ENCODE measurements at regions not wholly inside any gene's neighbourhood (a gene's known extent, or its start where the extent isn't known, plus 50 kb on each side); places are given as distances from the start of the nearest gene placed in this dataset.

GRCh38 chr18:45253973-45254708, 361.1 kb upstream of the SLC14A2 start:
- H3K4me3 ChIP-seq: no peak overlapping the region
- no peaks in the 10 kb centered on the region for H3K9me3 ChIP-seq
- intact Hi-C loops (cut with DNase I): no loop called here
- no peak for DNase-seq
- H3K27me3 ChIP-seq: no peaks in the 10 kb centered on the region
- WGBS, 2 donors: 87 to 90% methylated on average over 6 of the region's 6 CpGs
- H3K36me3 ChIP-seq: no peaks in the 10 kb centered on the region
- TF ChIP-seq POLR2A (IDR thresholded peaks at IDR 0.05): no peak
- TF ChIP-seq EP300 (IDR thresholded peaks at IDR 0.05): no peak
- TF ChIP-seq CTCF (IDR thresholded peaks at IDR 0.05): no peak
- no peak for TF ChIP-seq POLR2AphosphoS5 (IDR thresholded peaks at IDR 0.05)
- H3K4me1 ChIP-seq: peaks cover 0 to 58% (median 22%) of the 10 kb centered on the region in 4 donors
- H3K27ac ChIP-seq: peak overlapping the region; percentile 19 to 69 (median 54)

- Histone ChIP-seq H3K4me1 (peaks cover 0 to 52% (median 19%) of the 10 kb centered on the region in 4 donors), H3K4me3 (no peak overlapping the region), H3K27me3 (no peaks in the 10 kb centered on the region), H3K27ac (peak overlapping the region; percentile 19 to 69 (median 54)), H3K36me3 (no peaks in the 10 kb centered on the region), H3K9me3 (no peaks in the 10 kb centered on the region)
- 82 to 83% methylated on average over 6 of the region's 6 CpGs for WGBS, 2 donors
- intact Hi-C loops (cut with DNase I): no loop called here
- TF ChIP-seq EP300 (IDR thresholded peaks at IDR 0.05) (no peak), POLR2AphosphoS5 (IDR thresholded peaks at IDR 0.05) (no peak), POLR2A (IDR thresholded peaks at IDR 0.05) (no peak), CTCF (IDR thresholded peaks at IDR 0.05) (no peak)
- no peak for DNase-seq
Measured at GRCh38 chr18:45254709-45255082, 360.6 kb upstream of the SLC14A2 start.

GRCh38 chr18:45255197-45255890, 359.9 kb upstream of the SLC14A2 start:
- H3K4me3 ChIP-seq: no peak overlapping the region
- peak; percentile 78 for DNase-seq
- WGBS, 2 donors: 79 to 84% methylated on average over 6 of the region's 6 CpGs
- H3K27ac ChIP-seq: peak overlapping the region; percentile 19 to 69 (median 54)
- intact Hi-C loops (cut with DNase I): no loop called here
- no peaks in the 10 kb centered on the region for H3K27me3 ChIP-seq
- TF ChIP-seq POLR2A (IDR thresholded peaks at IDR 0.05) (no peak), POLR2AphosphoS5 (IDR thresholded peaks at IDR 0.05) (peak; percentile 48 to 75 (median 56))
- no peaks in the 10 kb centered on the region for H3K36me3 ChIP-seq
- H3K4me1 ChIP-seq: peaks cover 0 to 46% (median 15%) of the 10 kb centered on the region in 4 donors
- H3K9me3 ChIP-seq: no peaks in the 10 kb centered on the region

GRCh38 chr18:45260125-45260524, 355.2 kb upstream of the SLC14A2 start:
- Histone ChIP-seq H3K36me3 (no peaks in the 10 kb centered on the region), H3K27ac (no peak overlapping the region), H3K4me3 (no peak overlapping the region), H3K27me3 (no peaks in the 10 kb centered on the region), H3K9me3 (no peaks in the 10 kb centered on the region), H3K4me1 (peaks cover 0 to 12% (median 8%) of the 10 kb centered on the region in 4 donors)
- WGBS, 2 donors: 87 to 94% methylated on average over 1 of the region's 1 CpG
- intact Hi-C loops (cut with DNase I): no loop called here
- TF ChIP-seq POLR2AphosphoS5 (IDR thresholded peaks at IDR 0.05) (no peak), POLR2A (IDR thresholded peaks at IDR 0.05) (no peak), CTCF (IDR thresholded peaks at IDR 0.05) (no peak), EP300 (IDR thresholded peaks at IDR 0.05) (no peak)
- no peak for DNase-seq

- Histone ChIP-seq H3K9me3 (no peaks in the 10 kb centered on the region), H3K27me3 (no peaks in the 10 kb centered on the region), H3K27ac (no peak overlapping the region), H3K4me3 (no peak overlapping the region), H3K36me3 (no peaks in the 10 kb centered on the region), H3K4me1 (peaks cover 0 to 13% (median 0%) of the 10 kb centered on the region in 4 donors)
- intact Hi-C loops (cut with DNase I): no loop called here
- 85 to 92% methylated on average over 3 of the region's 3 CpGs for WGBS, 2 donors
- DNase-seq: no peak
- TF ChIP-seq POLR2A (IDR thresholded peaks at IDR 0.05) (no peak), EP300 (IDR thresholded peaks at IDR 0.05) (no peak), CTCF (IDR thresholded peaks at IDR 0.05) (no peak), POLR2AphosphoS5 (IDR thresholded peaks at IDR 0.05) (no peak)
Measured at GRCh38 chr18:45266023-45266422, 349.3 kb upstream of the SLC14A2 start.
